ENCODE measurements at regions not wholly inside any gene's neighbourhood (a gene's known extent, or its start where the extent isn't known, plus 50 kb on each side); places are given as distances from the start of the nearest gene placed in this dataset.

GRCh38 chr11:92504004-92504403, 279.4 kb downstream of the FAT3 start:
- no peak for TF ChIP-seq SP1 (IDR thresholded peaks at IDR 0.05)
- no peak for TF ChIP-seq HDGF (IDR thresholded peaks at IDR 0.05; ENCODE audit: borderline replicate concordance)
- TF ChIP-seq CTBP1 (IDR thresholded peaks at IDR 0.05; ENCODE audit: borderline replicate concordance) = no peak
- TF ChIP-seq, protein P1, sequence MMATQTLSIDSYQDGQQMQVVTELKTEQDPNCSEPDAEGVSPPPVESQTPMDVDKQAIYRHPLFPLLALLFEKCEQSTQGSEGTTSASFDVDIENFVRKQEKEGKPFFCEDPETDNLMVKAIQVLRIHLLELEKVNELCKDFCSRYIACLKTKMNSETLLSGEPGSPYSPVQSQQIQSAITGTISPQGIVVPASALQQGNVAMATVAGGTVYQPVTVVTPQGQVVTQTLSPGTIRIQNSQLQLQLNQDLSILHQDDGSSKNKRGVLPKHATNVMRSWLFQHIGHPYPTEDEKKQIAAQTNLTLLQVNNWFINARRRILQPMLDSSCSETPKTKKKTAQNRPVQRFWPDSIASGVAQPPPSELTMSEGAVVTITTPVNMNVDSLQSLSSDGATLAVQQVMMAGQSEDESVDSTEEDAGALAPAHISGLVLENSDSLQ (IDR thresholded peaks at IDR 0.05) = no peak
- no peak for TF ChIP-seq FOXA1 (IDR thresholded peaks at IDR 0.05)
- TF ChIP-seq ARNT (IDR thresholded peaks at IDR 0.05) = no peak

Data from HEK293T (cell line).